GM23338 (cell line): ENCODE measurements at regions not wholly inside any gene's neighbourhood (a gene's known extent, or its start where the extent isn't known, plus 50 kb on each side); places are given as distances from the start of the nearest gene placed in this dataset.

ENCODE experiments used
- ATAC-seq: fragments of 200-7000 bp; cut with Tn5 transposase; 3 replicates; pipeline ENCODE4 v1.9.1; 2020
- DNase-seq: peaks from one replicate; pipeline ENCODE4 v3.0.0-alpha.2; 2015; ENCODE audit warnings: low spot score
- H2AFZ ChIP-seq: fragments of 200-600 bp; sonication (generic); 2 replicates; pipeline ENCODE4 v1.8.0; 2016; ENCODE audit warnings: antibody characterized with exemption, mild to moderate bottlenecking, moderate library complexity
- H3F3A ChIP-seq: fragments of 200-600 bp; sonication (generic); replicated peaks from 2 replicates; pipeline ENCODE4 v1.8.0; 2017; ENCODE audit warnings: antibody characterized with exemption, mixed run types, low read depth
- H3K27ac ChIP-seq: fragments of 200-600 bp; sonication (generic); 2 replicates; pipeline ENCODE4 v1.6.1; 2016; ENCODE audit warnings: low read depth
- H3K27me3 ChIP-seq: fragments of 200-600 bp; sonication (generic); 2 replicates; pipeline ENCODE4 v1.8.0; 2016; ENCODE audit warnings: mild to moderate bottlenecking, mixed run types, moderate library complexity; ENCODE audit not compliant: insufficient read depth
- H3K36me3 ChIP-seq: fragments of 200-600 bp; sonication (generic); 2 replicates; pipeline ENCODE4 v1.8.0; 2016; ENCODE audit warnings: mild to moderate bottlenecking; ENCODE audit not compliant: insufficient read depth
- H3K4me1 ChIP-seq: fragments of 200-600 bp; sonication (generic); 2 replicates; pipeline ENCODE4 v1.8.0; 2016; ENCODE audit warnings: mild to moderate bottlenecking, moderate library complexity; ENCODE audit not compliant: insufficient read depth
- H3K4me2 ChIP-seq: fragments of 200-600 bp; sonication (generic); 2 replicates; pipeline ENCODE4 v1.7.1; 2017; ENCODE audit warnings: mixed run types
- H3K4me3 ChIP-seq: fragments of 200-600 bp; sonication (generic); 2 replicates; pipeline ENCODE4 v1.6.1; 2016; ENCODE audit warnings: mixed run types
- H3K79me2 ChIP-seq: fragments of 200-600 bp; sonication (generic); replicated peaks from 2 replicates; pipeline ENCODE4 v1.8.0; 2017; ENCODE audit warnings: mild to moderate bottlenecking; ENCODE audit not compliant: insufficient read depth
- H3K9me2 ChIP-seq: fragments of 200-600 bp; sonication (generic); 2 replicates; pipeline ENCODE4 v1.8.0; 2017; ENCODE audit not compliant: insufficient read depth
- H4K20me1 ChIP-seq: fragments of 200-600 bp; sonication (generic); replicated peaks from 2 replicates; pipeline ENCODE4 v1.8.0; 2017; ENCODE audit warnings: mild to moderate bottlenecking; ENCODE audit not compliant: insufficient read depth
- H3K27ac Mint-ChIP-seq: 2 replicates; pipeline ENCODE4 v1.8.0; 2020; ENCODE audit warnings: inconsistent platforms, mild to moderate bottlenecking, moderate library complexity, mixed read lengths
- H3K27me3 Mint-ChIP-seq: 3 replicates; pipeline ENCODE4 v1.8.0; 2022; ENCODE audit warnings: low read depth, mild to moderate bottlenecking, moderate library complexity, mixed read lengths, inconsistent platforms; ENCODE audit not compliant: insufficient read depth, poor library complexity
- H3K36me3 Mint-ChIP-seq: 3 replicates; pipeline ENCODE4 v1.8.0; 2021; ENCODE audit warnings: low read depth, mild to moderate bottlenecking, inconsistent platforms, moderate library complexity, mixed read lengths
- H3K4me1 Mint-ChIP-seq: 3 replicates; pipeline ENCODE4 v1.8.0; 2020; ENCODE audit warnings: mild to moderate bottlenecking, inconsistent platforms, mixed read lengths
- H3K4me3 Mint-ChIP-seq: 3 replicates; pipeline ENCODE4 v1.8.0; 2021; ENCODE audit warnings: moderate library complexity, mild to moderate bottlenecking, inconsistent platforms, mixed read lengths
- H3K9me3 Mint-ChIP-seq: 3 replicates; pipeline ENCODE4 v1.8.0; 2020; ENCODE audit warnings: moderate library complexity, mild to moderate bottlenecking, inconsistent platforms, mixed read lengths
- CREB1 ChIP-seq: fragments of 250-450 bp; sonication (Bioruptor Pico); IDR thresholded peaks from 2 replicates; pipeline ENCODE4 v1.5.0; 2020; ENCODE audit warnings: low read depth, mild to moderate bottlenecking, moderate library complexity
- CTCF ChIP-seq, 2 experiments: fragments of 200-600 bp in 1 of 2; sonication (generic) in 1 of 2; conservative IDR thresholded peaks; 2 replicates each; pipeline versions ENCODE4 v1.5.1 to v1.6.1; 2016 to 2017; ENCODE audit warnings: antibody characterized with exemption in 2 of 2, low read depth in 2 of 2, mild to moderate bottlenecking in 2 of 2, moderate library complexity in 1 of 2
- ETS1 ChIP-seq: IDR thresholded peaks from 2 replicates; pipeline ENCODE4 v1.6.1; 2016; ENCODE audit warnings: antibody characterized with exemption
- EZH2 ChIP-seq: fragments of 200-600 bp; sonication (generic); IDR thresholded peaks from one replicate; pipeline ENCODE4 v1.8.0; 2017; ENCODE audit warnings: antibody characterized with exemption, mild to moderate bottlenecking, low read depth; ENCODE audit not compliant: unreplicated experiment
- EZH2phosphoT487 ChIP-seq: fragments of 200-600 bp; sonication (generic); IDR thresholded peaks from one replicate; pipeline ENCODE4 v1.8.1; 2018; ENCODE audit warnings: antibody characterized with exemption; ENCODE audit not compliant: unreplicated experiment
- JUNB ChIP-seq: IDR thresholded peaks from one replicate; pipeline ENCODE4 v1.6.1; 2016; ENCODE audit warnings: antibody characterized with exemption; ENCODE audit not compliant: unreplicated experiment
- NANOG ChIP-seq: IDR thresholded peaks from 2 replicates; pipeline ENCODE4 v1.6.1; 2016; ENCODE audit warnings: antibody characterized with exemption, borderline replicate concordance
- POLR2AphosphoS5 ChIP-seq: IDR thresholded peaks from 2 replicates; pipeline ENCODE4 v1.6.1; 2016; ENCODE audit warnings: antibody characterized with exemption, low read depth
- REST ChIP-seq: IDR thresholded peaks from one replicate; pipeline ENCODE4 v1.6.1; 2018; ENCODE audit warnings: antibody characterized with exemption; ENCODE audit not compliant: unreplicated experiment
- STAT1 ChIP-seq: IDR thresholded peaks from one replicate; pipeline ENCODE4 v1.6.1; 2016; ENCODE audit warnings: antibody characterized with exemption; ENCODE audit not compliant: unreplicated experiment
- ZNF114 ChIP-seq: fragments of 250-450 bp; sonication (Bioruptor Pico); IDR thresholded peaks from 2 replicates; pipeline ENCODE4 v1.5.0; 2020; ENCODE audit warnings: mild to moderate bottlenecking, moderate library complexity
- ZNF331 ChIP-seq: fragments of 250-450 bp; sonication (Bioruptor Pico); IDR thresholded peaks from 2 replicates; pipeline ENCODE4 v1.5.0; 2020; ENCODE audit warnings: low read depth, mild to moderate bottlenecking, moderate library complexity
- ZNF462 ChIP-seq: fragments of 250-450 bp; sonication (Bioruptor Pico); IDR thresholded peaks from 2 replicates; pipeline ENCODE4 v1.5.0; 2020; ENCODE audit warnings: mild to moderate bottlenecking, moderate library complexity

GRCh38 chr2:60268032-60268431 lies 285.4 kb downstream of the BCL11A start:
- Histone ChIP-seq H3K4me3 (no peak overlapping the region), H3K4me1 (no peaks in the 10 kb centered on the region), H3K27me3 (no peaks in the 10 kb centered on the region), H3K27ac (no peak overlapping the region), H3K36me3 (no peaks in the 10 kb centered on the region), H3K79me2 (no peaks in the 10 kb centered on the region), H3F3A (no peaks in the 10 kb centered on the region), H2AFZ (no peak overlapping the region), H3K9me2 (peaks cover 5% of the 10 kb centered on the region; the same call in 1 of the 2 replicates), H4K20me1 (no peaks in the 10 kb centered on the region), H3K4me2 (no peak overlapping the region)
- no peaks in the 10 kb centered on the region for H3K36me3 Mint-ChIP-seq
- H3K9me3 Mint-ChIP-seq: peaks cover 9% of the 10 kb centered on the region; the same call in 2 of the 3 replicates
- DNase-seq (no peak), ATAC-seq (no peak)
- TF ChIP-seq NANOG (no peak), EZH2phosphoT487 (no peak), EZH2 (no peak), ETS1 (no peak), REST (no peak), ZNF462 (CRISPR knock-in tag) (no peak), STAT1 (no peak), CTCF (conservative IDR thresholded peaks at IDR 0.05; ENCODE audit: low read depth in 2 of 2) (no peak), JUNB (no peak), CREB1 (no peak), ZNF114 (CRISPR knock-in tag) (no peak), ZNF331 (no peak), POLR2AphosphoS5 (no peak)
- H3K27me3 Mint-ChIP-seq: peaks cover 3% of the 10 kb centered on the region
- H3K4me3 Mint-ChIP-seq: no peak overlapping the region
- H3K4me1 Mint-ChIP-seq: peaks cover 4% of the 10 kb centered on the region; the same call in 2 of the 3 replicates
- no peak overlapping the region for H3K27ac Mint-ChIP-seq
